Thyroid gland (tissue), 4 donors: ENCODE measurements at regions not wholly inside any gene's neighbourhood (a gene's known extent, or its start where the extent isn't known, plus 50 kb on each side); places are given as distances from the start of the nearest gene placed in this dataset.
"Not testable (repeated sequence)": the region's sequence is repeated elsewhere in the genome, so short reads cannot be mapped to it uniquely, and the experiment has no call there.

Experiments
- CTCF ChIP-seq, 6 experiments: fragments of 200-600 bp in 3 of 6; fragments of 450-650 bp in 3 of 6; sonication (generic) in 3 of 6; IDR thresholded peaks; one replicate each; pipeline ENCODE4 v1.5.1; 2016 to 2019; ENCODE audit warnings: antibody characterized with exemption in 6 of 6, mild to moderate bottlenecking in 2 of 6, inconsistent platforms in 1 of 6, moderate library complexity in 1 of 6
- POLR2A ChIP-seq, 2 donors: fragments of 450-650 bp; IDR thresholded peaks; one replicate each; pipeline ENCODE4 v1.6.1; 2017; ENCODE audit warnings: antibody characterized with exemption in 2 of 2, mild to moderate bottlenecking in 2 of 2, moderate library complexity in 1 of 2

GRCh38 chr1:120257064-120257777 lies 80.9 kb upstream of the SEC22B start:
- TF ChIP-seq CTCF, POLR2A (IDR thresholded peaks at IDR 0.05): not testable (repeated sequence)
